Smooth muscle cell (in vitro differentiated cells): ENCODE measurements at regions not wholly inside any gene's neighbourhood (a gene's known extent, or its start where the extent isn't known, plus 50 kb on each side); places are given as distances from the start of the nearest gene placed in this dataset.
"Not testable (repeated sequence)": the region's sequence is repeated elsewhere in the genome, so short reads cannot be mapped to it uniquely, and the experiment has no call there.

Experiments
- DNase-seq: peaks from one replicate; lab custom pipeline; 2025; ENCODE audit not compliant: unreplicated experiment; lab: John Stamatoyannopoulos, UW
- H2AFZ ChIP-seq: fragments of 200-600 bp; sonication (generic); 2 replicates; pipeline ENCODE4 v1.6.0; 2016; ENCODE audit warnings: antibody characterized with exemption, low read depth, mild to moderate bottlenecking
- H3F3A ChIP-seq: fragments of 200-600 bp; sonication (generic); 2 replicates; pipeline ENCODE4 v1.6.0; 2017; ENCODE audit warnings: antibody characterized with exemption, low read depth
- H3K27ac ChIP-seq: fragments of 200-600 bp; sonication (generic); 2 replicates; pipeline ENCODE4 v1.5.1; 2016; ENCODE audit warnings: low read depth, mild to moderate bottlenecking
- H3K27me3 ChIP-seq: fragments of 200-600 bp; sonication (generic); 2 replicates; pipeline ENCODE4 v1.6.1; 2016; ENCODE audit warnings: low read depth, mild to moderate bottlenecking
- H3K36me3 ChIP-seq: fragments of 200-600 bp; sonication (generic); 2 replicates; pipeline ENCODE4 v1.5.1; 2016; ENCODE audit warnings: low read depth
- H3K4me1 ChIP-seq: fragments of 200-600 bp; sonication (generic); 2 replicates; pipeline ENCODE4 v1.5.1; 2016; ENCODE audit warnings: low read depth
- H3K4me2 ChIP-seq: fragments of 200-600 bp; sonication (generic); 2 replicates; pipeline ENCODE4 v1.6.0; 2016; ENCODE audit warnings: mild to moderate bottlenecking
- H3K4me3 ChIP-seq: fragments of 200-600 bp; sonication (generic); 2 replicates; pipeline ENCODE4 v1.5.1; 2016; ENCODE audit warnings: mild to moderate bottlenecking
- H3K79me2 ChIP-seq: fragments of 200-600 bp; sonication (generic); 2 replicates; pipeline ENCODE4 v1.6.0; 2016; ENCODE audit warnings: low read depth, mild to moderate bottlenecking
- H3K9ac ChIP-seq: fragments of 200-600 bp; sonication (generic); 2 replicates; pipeline ENCODE4 v1.6.0; 2016; ENCODE audit warnings: low read depth
- H3K9me3 ChIP-seq: fragments of 200-600 bp; sonication (generic); replicated peaks from 2 replicates; pipeline ENCODE4 v1.5.1; 2016; ENCODE audit warnings: low read depth
- H4K20me1 ChIP-seq: fragments of 200-600 bp; sonication (generic); 2 replicates; pipeline ENCODE4 v1.6.0; 2016; ENCODE audit warnings: low read depth
- CTCF ChIP-seq: fragments of 200-600 bp; sonication (generic); IDR thresholded peaks from 2 replicates; pipeline ENCODE4 v1.5.1; 2017; ENCODE audit warnings: borderline replicate concordance, mild to moderate bottlenecking, antibody characterized with exemption; ENCODE audit not compliant: insufficient read depth, poor library complexity, severe bottlenecking
- WGBS: methylation state at CpG from one replicate; pipeline ENCODE4 v1.1.7; 2016; ENCODE audit warnings: low lambda C conversion rate; 5-methylcytosine and 5-hydroxymethylcytosine counted together

DNA sequence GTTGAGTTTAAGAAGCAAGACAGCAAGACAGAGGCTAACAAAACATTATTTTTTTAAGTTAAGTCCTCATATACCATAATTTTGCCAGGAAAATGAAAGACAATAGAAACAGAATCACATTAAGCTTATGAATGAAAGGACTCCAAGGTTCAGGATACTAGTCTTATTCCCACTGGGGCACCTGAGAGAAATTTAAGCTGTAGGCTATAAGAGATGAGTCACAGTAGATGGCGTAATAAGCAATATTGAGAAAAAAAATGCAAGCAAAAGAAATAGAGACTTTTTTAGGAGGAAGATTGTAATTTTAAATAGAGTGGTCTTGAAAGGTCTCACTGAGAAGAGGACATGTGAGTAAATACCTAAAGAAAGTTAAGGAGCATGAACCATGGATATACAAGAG, 57.1 kb upstream of the KIF2B start:
- no peaks in the 10 kb centered on the region for H3K4me1 ChIP-seq
- no peaks in the 10 kb centered on the region for H3K36me3 ChIP-seq
- H4K20me1 ChIP-seq: no peaks in the 10 kb centered on the region
- no peak overlapping the region for H3K27ac ChIP-seq
- TF ChIP-seq CTCF: no peak
- no peaks in the 10 kb centered on the region for H3F3A ChIP-seq
- DNase-seq: no peak
- H3K9ac ChIP-seq: no peak overlapping the region
- H3K4me3 ChIP-seq: no peak overlapping the region
- H2AFZ ChIP-seq: no peak overlapping the region
- WGBS: 82% methylated on average over 1 of the region's 1 CpG
- H3K9me3 ChIP-seq: no peaks in the 10 kb centered on the region
- H3K4me2 ChIP-seq: no peak overlapping the region
- no peaks in the 10 kb centered on the region for H3K79me2 ChIP-seq
- H3K27me3 ChIP-seq: no peaks in the 10 kb centered on the region

DNA sequence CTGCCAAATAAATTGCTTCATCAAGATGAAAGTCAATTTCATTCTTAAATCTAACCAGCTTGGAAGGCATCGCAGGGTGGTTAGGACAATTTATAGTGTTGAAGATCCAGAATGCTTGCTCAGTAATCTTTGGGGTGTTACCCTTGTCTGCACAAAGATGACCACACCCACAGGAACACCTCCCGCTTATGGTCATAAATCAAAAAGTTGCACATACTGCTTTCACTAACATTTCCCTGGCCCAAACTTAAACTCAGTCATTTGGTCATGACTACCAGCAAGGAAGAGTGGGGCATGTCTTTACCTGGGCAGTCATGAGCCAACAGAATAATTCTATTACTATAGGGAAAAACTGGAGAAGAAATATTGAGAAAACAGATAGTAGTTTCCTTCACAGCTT, 57.6 kb upstream of the KIF2B start:
- WGBS: 86% methylated on average over 2 of the region's 2 CpGs
- no peak for DNase-seq
- no peak overlapping the region for H3K4me2 ChIP-seq
- H3K79me2 ChIP-seq: no peaks in the 10 kb centered on the region
- H3K27me3 ChIP-seq: no peaks in the 10 kb centered on the region
- no peaks in the 10 kb centered on the region for H4K20me1 ChIP-seq
- H3K9ac ChIP-seq: no peak overlapping the region
- no peaks in the 10 kb centered on the region for H3F3A ChIP-seq
- no peak for TF ChIP-seq CTCF
- no peaks in the 10 kb centered on the region for H3K36me3 ChIP-seq
- no peak overlapping the region for H3K27ac ChIP-seq
- H3K9me3 ChIP-seq: no peaks in the 10 kb centered on the region
- H2AFZ ChIP-seq: no peak overlapping the region
- no peak overlapping the region for H3K4me3 ChIP-seq
- no peaks in the 10 kb centered on the region for H3K4me1 ChIP-seq

- no peaks in the 10 kb centered on the region for H3K36me3 ChIP-seq
- 98% methylated on average over 22 of the region's 22 CpGs for WGBS
- no peak for DNase-seq
- no peaks in the 10 kb centered on the region for H3F3A ChIP-seq
- H3K4me2 ChIP-seq: no peak overlapping the region
- no peak overlapping the region for H3K9ac ChIP-seq
- no peaks in the 10 kb centered on the region for H3K9me3 ChIP-seq
- no peaks in the 10 kb centered on the region for H3K27me3 ChIP-seq
- H3K4me3 ChIP-seq: no peak overlapping the region
- no peaks in the 10 kb centered on the region for H3K79me2 ChIP-seq
- no peaks in the 10 kb centered on the region for H4K20me1 ChIP-seq
- no peak overlapping the region for H2AFZ ChIP-seq
- no peak for TF ChIP-seq CTCF
- H3K27ac ChIP-seq: no peak overlapping the region
- no peaks in the 10 kb centered on the region for H3K4me1 ChIP-seq
Observed at GRCh38 chr17:53757559-53757958, 65.2 kb upstream of the KIF2B start.

DNA sequence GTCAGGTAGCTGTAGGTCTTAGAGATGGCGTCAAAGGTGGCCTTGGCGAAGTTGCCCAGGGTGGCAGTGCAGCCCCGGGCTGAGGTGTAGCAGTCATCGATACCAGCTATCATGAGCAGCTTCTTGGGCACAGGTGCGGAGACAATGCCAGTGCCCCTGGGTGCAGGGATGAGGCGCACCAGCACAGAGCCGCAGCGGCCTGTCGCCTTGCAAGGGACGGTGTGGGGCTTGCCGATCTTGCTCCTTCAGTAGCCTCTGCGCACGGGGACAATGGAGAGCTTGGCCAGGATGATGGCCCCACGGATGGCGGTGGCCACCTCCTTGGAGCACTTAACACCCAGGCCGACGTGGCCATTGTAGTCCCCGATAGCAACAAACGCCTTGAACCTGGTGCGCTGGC, 65.6 kb upstream of the KIF2B start:
- H3K4me1 ChIP-seq, H3K36me3 ChIP-seq, H3K4me2 ChIP-seq, H4K20me1 ChIP-seq, H3K27me3 ChIP-seq, H2AFZ ChIP-seq, H3K4me3 ChIP-seq, H3K27ac ChIP-seq, H3K9me3 ChIP-seq, H3K79me2 ChIP-seq, H3F3A ChIP-seq, H3K9ac ChIP-seq, DNase-seq: not testable (repeated sequence)
- WGBS: 96% methylated on average over 20 of the region's 20 CpGs
